ENCODE measurements at regions not wholly inside any gene's neighbourhood (a gene's known extent, or its start where the extent isn't known, plus 50 kb on each side); places are given as distances from the start of the nearest gene placed in this dataset.

- Histone ChIP-seq H3K4me1 (ENCODE audit: insufficient read depth, low read length) (no peaks in the 10 kb centered on the region), H3K4me3 (ENCODE audit: low read depth in 1 of 2, low read length in 2 of 2) (no peak overlapping the region), H3K9ac (ENCODE audit: low read length) (no peak overlapping the region), H3K27me3 (ENCODE audit: control insufficient read depth in 1 of 2, insufficient read depth in 2 of 2, low read length in 2 of 2) (peaks cover 0 to 20% of the 10 kb centered on the region in 2 donors), H3K9me3 (ENCODE audit: low read length) (no peaks in the 10 kb centered on the region), H3K36me3 (ENCODE audit: insufficient read depth, low read length) (no peaks in the 10 kb centered on the region), H3K27ac (ENCODE audit: low read depth, low read length) (no peak overlapping the region)
These were observed 57.7 kb upstream of the DLK1 start for GRCh38 chr14:100669011-100669412.

- Histone ChIP-seq H3K27ac (ENCODE audit: low read depth, low read length) (no peak overlapping the region), H3K9me3 (ENCODE audit: low read length) (no peaks in the 10 kb centered on the region), H3K4me1 (ENCODE audit: insufficient read depth, low read length) (no peaks in the 10 kb centered on the region), H3K36me3 (ENCODE audit: insufficient read depth, low read length) (no peaks in the 10 kb centered on the region), H3K9ac (ENCODE audit: low read length) (no peak overlapping the region), H3K27me3 (ENCODE audit: control insufficient read depth in 1 of 2, insufficient read depth in 2 of 2, low read length in 2 of 2) (peaks cover 0 to 20% of the 10 kb centered on the region in 2 donors), H3K4me3 (ENCODE audit: low read depth in 1 of 2, low read length in 2 of 2) (no peak overlapping the region)
These were observed 57.2 kb upstream of the DLK1 start for GRCh38 chr14:100669468-100669867.

GRCh38 chr14:100670017-100670752 lies 56.5 kb upstream of the DLK1 start:
- no peaks in the 10 kb centered on the region for H3K9me3 ChIP-seq (ENCODE audit: low read length)
- H3K4me3 ChIP-seq (ENCODE audit: low read depth in 1 of 2, low read length in 2 of 2): no peak overlapping the region
- no peak overlapping the region for H3K27ac ChIP-seq (ENCODE audit: low read depth, low read length)
- no peak overlapping the region for H3K9ac ChIP-seq (ENCODE audit: low read length)
- no peaks in the 10 kb centered on the region for H3K36me3 ChIP-seq (ENCODE audit: insufficient read depth, low read length)
- H3K27me3 ChIP-seq (ENCODE audit: control insufficient read depth in 1 of 2, insufficient read depth in 2 of 2, low read length in 2 of 2): peaks cover 0 to 20% of the 10 kb centered on the region in 2 donors
- no peaks in the 10 kb centered on the region for H3K4me1 ChIP-seq (ENCODE audit: insufficient read depth, low read length)

- Histone ChIP-seq H3K27me3 (ENCODE audit: control insufficient read depth in 1 of 2, insufficient read depth in 2 of 2, low read length in 2 of 2) (peaks cover 0 to 20% of the 10 kb centered on the region in 2 donors), H3K4me3 (ENCODE audit: low read depth in 1 of 2, low read length in 2 of 2) (no peak overlapping the region)
These were observed 56.0 kb upstream of the DLK1 start for GRCh38 chr14:100670753-100671049.

GRCh38 chr14:100671386-100671901 lies 55.2 kb upstream of the DLK1 start:
- Histone ChIP-seq H3K27ac (ENCODE audit: low read depth, low read length) (no peak overlapping the region), H3K36me3 (ENCODE audit: insufficient read depth, low read length) (no peaks in the 10 kb centered on the region)

More at GRCh38 chr14:100670753-100671049, 56.0 kb upstream of the DLK1 start:
- Histone ChIP-seq H3K27ac (ENCODE audit: low read depth, low read length) (no peak overlapping the region), H3K4me1 (ENCODE audit: insufficient read depth, low read length) (no peaks in the 10 kb centered on the region), H3K9me3 (ENCODE audit: low read length) (no peaks in the 10 kb centered on the region), H3K9ac (ENCODE audit: low read length) (no peak overlapping the region), H3K36me3 (ENCODE audit: insufficient read depth, low read length) (no peaks in the 10 kb centered on the region)

GRCh38 chr14:100671906-100672305 lies 54.8 kb upstream of the DLK1 start:
- Histone ChIP-seq H3K9me3 (ENCODE audit: low read length) (no peaks in the 10 kb centered on the region), H3K27me3 (ENCODE audit: control insufficient read depth in 1 of 2, insufficient read depth in 2 of 2, low read length in 2 of 2) (peaks cover 0 to 17% of the 10 kb centered on the region in 2 donors), H3K4me3 (ENCODE audit: low read depth in 1 of 2, low read length in 2 of 2) (no peak overlapping the region), H3K9ac (ENCODE audit: low read length) (no peak overlapping the region), H3K27ac (ENCODE audit: low read depth, low read length) (no peak overlapping the region), H3K4me1 (ENCODE audit: insufficient read depth, low read length) (peaks cover 6% of the 10 kb centered on the region), H3K36me3 (ENCODE audit: insufficient read depth, low read length) (no peaks in the 10 kb centered on the region)

More at GRCh38 chr14:100671386-100671901, 55.2 kb upstream of the DLK1 start:
- no peak overlapping the region for H3K9ac ChIP-seq (ENCODE audit: low read length)
- peaks cover 2% of the 10 kb centered on the region for H3K4me1 ChIP-seq (ENCODE audit: insufficient read depth, low read length)
- peaks cover 0 to 17% of the 10 kb centered on the region in 2 donors for H3K27me3 ChIP-seq (ENCODE audit: control insufficient read depth in 1 of 2, insufficient read depth in 2 of 2, low read length in 2 of 2)
- no peaks in the 10 kb centered on the region for H3K9me3 ChIP-seq (ENCODE audit: low read length)
- H3K4me3 ChIP-seq (ENCODE audit: low read depth in 1 of 2, low read length in 2 of 2): no peak overlapping the region

- no peak overlapping the region for H3K27ac ChIP-seq (ENCODE audit: low read depth, low read length)
- H3K36me3 ChIP-seq (ENCODE audit: insufficient read depth, low read length): no peaks in the 10 kb centered on the region
- H3K9ac ChIP-seq (ENCODE audit: low read length): no peak overlapping the region
- peaks cover 20% of the 10 kb centered on the region for H3K4me1 ChIP-seq (ENCODE audit: insufficient read depth, low read length)
- H3K27me3 ChIP-seq (ENCODE audit: control insufficient read depth in 1 of 2, insufficient read depth in 2 of 2, low read length in 2 of 2): peaks cover 0 to 13% of the 10 kb centered on the region in 2 donors
- no peaks in the 10 kb centered on the region for H3K9me3 ChIP-seq (ENCODE audit: low read length)
- no peak overlapping the region for H3K4me3 ChIP-seq (ENCODE audit: low read depth in 1 of 2, low read length in 2 of 2)
These were observed 53.4 kb upstream of the DLK1 start for GRCh38 chr14:100673085-100673806.

GRCh38 chr14:100673807-100674154 lies 52.9 kb upstream of the DLK1 start:
- Histone ChIP-seq H3K36me3 (ENCODE audit: insufficient read depth, low read length) (no peaks in the 10 kb centered on the region), H3K4me3 (ENCODE audit: low read depth in 1 of 2, low read length in 2 of 2) (no peak overlapping the region), H3K9me3 (ENCODE audit: low read length) (no peaks in the 10 kb centered on the region), H3K27me3 (ENCODE audit: control insufficient read depth in 1 of 2, insufficient read depth in 2 of 2, low read length in 2 of 2) (peaks cover 0 to 10% of the 10 kb centered on the region in 2 donors), H3K27ac (ENCODE audit: low read depth, low read length) (no peak overlapping the region), H3K9ac (ENCODE audit: low read length) (no peak overlapping the region), H3K4me1 (ENCODE audit: insufficient read depth, low read length) (peaks cover 25% of the 10 kb centered on the region)

GRCh38 chr14:100674428-100674827 lies 52.3 kb upstream of the DLK1 start:
- no peak overlapping the region for H3K9ac ChIP-seq (ENCODE audit: low read length)
- H3K4me1 ChIP-seq (ENCODE audit: insufficient read depth, low read length): peaks cover 29% of the 10 kb centered on the region
- no peaks in the 10 kb centered on the region for H3K36me3 ChIP-seq (ENCODE audit: insufficient read depth, low read length)
- no peak overlapping the region for H3K27ac ChIP-seq (ENCODE audit: low read depth, low read length)
- H3K27me3 ChIP-seq (ENCODE audit: control insufficient read depth in 1 of 2, insufficient read depth in 2 of 2, low read length in 2 of 2): peaks cover 0 to 10% of the 10 kb centered on the region in 2 donors
- H3K9me3 ChIP-seq (ENCODE audit: low read length): no peaks in the 10 kb centered on the region
- H3K4me3 ChIP-seq (ENCODE audit: low read depth in 1 of 2, low read length in 2 of 2): no peak overlapping the region

- H3K4me3 ChIP-seq (ENCODE audit: low read depth in 1 of 2, low read length in 2 of 2): no peak overlapping the region
- peaks cover 35% of the 10 kb centered on the region for H3K4me1 ChIP-seq (ENCODE audit: insufficient read depth, low read length)
- H3K27ac ChIP-seq (ENCODE audit: low read depth, low read length): no peak overlapping the region
- H3K9me3 ChIP-seq (ENCODE audit: low read length): no peaks in the 10 kb centered on the region
- peaks cover 0 to 10% of the 10 kb centered on the region in 2 donors for H3K27me3 ChIP-seq (ENCODE audit: control insufficient read depth in 1 of 2, insufficient read depth in 2 of 2, low read length in 2 of 2)
- H3K36me3 ChIP-seq (ENCODE audit: insufficient read depth, low read length): no peaks in the 10 kb centered on the region
- H3K9ac ChIP-seq (ENCODE audit: low read length): no peak overlapping the region
These were observed 51.6 kb upstream of the DLK1 start for GRCh38 chr14:100674897-100675619.

All from muscle layer of colon (tissue), 2 donors.